Neural cell (in vitro differentiated cells): ENCODE measurements at regions not wholly inside any gene's neighbourhood (a gene's known extent, or its start where the extent isn't known, plus 50 kb on each side); places are given as distances from the start of the nearest gene placed in this dataset.

Source experiments
- H2AFZ ChIP-seq: fragments of 200-600, 300-800 bp; sonication (generic), shearing (Covaris generic); 2 replicates; pipeline ENCODE4 v1.6.0; 2014; ENCODE audit warnings: low read depth, mild to moderate bottlenecking, antibody characterized with exemption, low read length, moderate library complexity
- H3F3A ChIP-seq: fragments of 200-600 bp; shearing (Covaris generic); 2 replicates; pipeline ENCODE4 v1.6.1; 2016; ENCODE audit warnings: mild to moderate bottlenecking, moderate library complexity, mixed read lengths, antibody characterized with exemption, low read length; ENCODE audit not compliant: insufficient read depth, poor library complexity, severe bottlenecking
- H3K27ac ChIP-seq: fragments of 200-600, 300-800 bp; sonication (generic), shearing (Covaris generic); 2 replicates; pipeline ENCODE4 v1.5.1; 2014; ENCODE audit warnings: mild to moderate bottlenecking, low read length, moderate library complexity
- H3K27me3 ChIP-seq: fragments of 300-800, 200-600 bp; sonication (generic), shearing (Covaris generic); 2 replicates; pipeline ENCODE4 v1.6.0; 2014; ENCODE audit warnings: mild to moderate bottlenecking, low read depth, low read length, moderate library complexity; ENCODE audit not compliant: insufficient read depth
- H3K36me3 ChIP-seq: fragments of 300-800, 200-600 bp; sonication (generic), shearing (Covaris generic); 2 replicates; pipeline ENCODE4 v1.5.1; 2014; ENCODE audit warnings: mild to moderate bottlenecking, antibody characterized with exemption, low read length, moderate library complexity; ENCODE audit not compliant: insufficient read depth
- H3K4me2 ChIP-seq: fragments of 300-800, 200-600 bp; sonication (generic), shearing (Covaris generic); 2 replicates; pipeline ENCODE4 v1.6.0; 2014; ENCODE audit warnings: mild to moderate bottlenecking, low read length
- H3K4me3 ChIP-seq: fragments of 300-800, 200-600 bp; sonication (generic), shearing (Covaris generic); 2 replicates; pipeline ENCODE4 v1.5.1; 2014; ENCODE audit warnings: mild to moderate bottlenecking, low read length, moderate library complexity
- H3K79me2 ChIP-seq: fragments of 200-600 bp; shearing (Covaris generic); replicated peaks from 2 replicates; pipeline ENCODE4 v1.6.0; 2014; ENCODE audit warnings: mild to moderate bottlenecking, low read length, moderate library complexity; ENCODE audit not compliant: insufficient read depth
- H3K9ac ChIP-seq: fragments of 300-800, 200-600 bp; sonication (generic), shearing (Covaris generic); 2 replicates; pipeline ENCODE4 v1.6.1; 2016; ENCODE audit warnings: mild to moderate bottlenecking, low read length, mixed read lengths
- H3K9me2 ChIP-seq: fragments of 200-600 bp; shearing (Covaris generic); 2 replicates; pipeline ENCODE4 v1.6.1; 2016; ENCODE audit warnings: mild to moderate bottlenecking, low read length, mixed read lengths; ENCODE audit not compliant: insufficient read depth
- H3K9me3 ChIP-seq: fragments of 200-600, 300-800 bp; sonication (generic), shearing (Covaris generic); 2 replicates; pipeline ENCODE4 v1.6.1; 2016; ENCODE audit warnings: mild to moderate bottlenecking, mixed run types, low read length, moderate library complexity, mixed read lengths
- H4K20me1 ChIP-seq: fragments of 200-600 bp; shearing (Covaris generic); 2 replicates; pipeline ENCODE4 v1.6.1; 2016; ENCODE audit warnings: mild to moderate bottlenecking, mixed run types; ENCODE audit not compliant: insufficient read depth
- EP300 ChIP-seq: fragments of 450-650 bp; conservative IDR thresholded peaks from 2 replicates; pipeline ENCODE4 v1.6.1; 2014; ENCODE audit warnings: antibody characterized with exemption, mild to moderate bottlenecking, moderate library complexity; ENCODE audit not compliant: poor library complexity, severe bottlenecking
- EZH2 ChIP-seq: fragments of 200-600, 300-800 bp; shearing (Covaris generic), sonication (generic); IDR thresholded peaks from 2 replicates; pipeline ENCODE4 v1.6.1; 2014; ENCODE audit warnings: antibody characterized with exemption, low read length, borderline replicate concordance, mild to moderate bottlenecking; ENCODE audit not compliant: insufficient read depth, poor library complexity, severe bottlenecking
- MXI1 ChIP-seq: fragments of 450-650 bp; conservative IDR thresholded peaks from 2 replicates; pipeline ENCODE4 v1.6.1; 2014; ENCODE audit warnings: antibody characterized with exemption, mild to moderate bottlenecking; ENCODE audit not compliant: poor library complexity, severe bottlenecking
- POLR2AphosphoS5 ChIP-seq: IDR thresholded peaks from 2 replicates; pipeline ENCODE4 v1.6.1; 2012
- RAD21 ChIP-seq: fragments of 450-650 bp; conservative IDR thresholded peaks from 2 replicates; pipeline ENCODE4 v1.6.1; 2014; ENCODE audit warnings: antibody characterized with exemption, mild to moderate bottlenecking, moderate library complexity
- SMC3 ChIP-seq: fragments of 450-650 bp; conservative IDR thresholded peaks from 2 replicates; pipeline ENCODE4 v1.6.1; 2014; ENCODE audit warnings: antibody characterized with exemption, mild to moderate bottlenecking, moderate library complexity; ENCODE audit not compliant: poor library complexity
- TAF1 ChIP-seq: IDR thresholded peaks from 2 replicates; pipeline ENCODE4 v1.6.1; 2012; ENCODE audit warnings: low read depth
- TF ChIP-seq, protein P1 (sequence below): fragments of 450-650 bp; IDR thresholded peaks from 2 replicates; pipeline ENCODE4 v1.5.1; 2014; ENCODE audit warnings: antibody characterized with exemption, mild to moderate bottlenecking, moderate library complexity; ENCODE audit not compliant: poor library complexity, severe bottlenecking
- TF ChIP-seq, protein P2 (sequence below): IDR thresholded peaks from 2 replicates; pipeline ENCODE4 v1.6.1; 2012; ENCODE audit warnings: borderline replicate concordance

- Histone ChIP-seq H3K9ac (no peak overlapping the region), H3K27ac (no peak overlapping the region)
Measured at GRCh38 chr4:1502501-1502886, 96.3 kb upstream of the NKX1-1 start.

GRCh38 chr4:1501754-1502500, 95.7 kb upstream of the NKX1-1 start:
- Histone ChIP-seq H2AFZ (no peak overlapping the region), H3K4me2 (no peak overlapping the region), H3K27ac (no peak overlapping the region), H3K9me3 (no peaks in the 10 kb centered on the region), H3K9ac (no peak overlapping the region), H4K20me1 (no peaks in the 10 kb centered on the region), H3K36me3 (no peaks in the 10 kb centered on the region), H3K9me2 (no peaks in the 10 kb centered on the region), H3K27me3 (no peaks in the 10 kb centered on the region), H3K79me2 (no peaks in the 10 kb centered on the region), H3K4me3 (no peak overlapping the region), H3F3A (no peaks in the 10 kb centered on the region)
- TF ChIP-seq POLR2AphosphoS5: no peak
- no peak for TF ChIP-seq MXI1
- no peak for TF ChIP-seq RAD21
- TF ChIP-seq TAF1: no peak
- no peak for TF ChIP-seq EP300
- no peak for TF ChIP-seq SMC3
- TF ChIP-seq, protein P1, sequence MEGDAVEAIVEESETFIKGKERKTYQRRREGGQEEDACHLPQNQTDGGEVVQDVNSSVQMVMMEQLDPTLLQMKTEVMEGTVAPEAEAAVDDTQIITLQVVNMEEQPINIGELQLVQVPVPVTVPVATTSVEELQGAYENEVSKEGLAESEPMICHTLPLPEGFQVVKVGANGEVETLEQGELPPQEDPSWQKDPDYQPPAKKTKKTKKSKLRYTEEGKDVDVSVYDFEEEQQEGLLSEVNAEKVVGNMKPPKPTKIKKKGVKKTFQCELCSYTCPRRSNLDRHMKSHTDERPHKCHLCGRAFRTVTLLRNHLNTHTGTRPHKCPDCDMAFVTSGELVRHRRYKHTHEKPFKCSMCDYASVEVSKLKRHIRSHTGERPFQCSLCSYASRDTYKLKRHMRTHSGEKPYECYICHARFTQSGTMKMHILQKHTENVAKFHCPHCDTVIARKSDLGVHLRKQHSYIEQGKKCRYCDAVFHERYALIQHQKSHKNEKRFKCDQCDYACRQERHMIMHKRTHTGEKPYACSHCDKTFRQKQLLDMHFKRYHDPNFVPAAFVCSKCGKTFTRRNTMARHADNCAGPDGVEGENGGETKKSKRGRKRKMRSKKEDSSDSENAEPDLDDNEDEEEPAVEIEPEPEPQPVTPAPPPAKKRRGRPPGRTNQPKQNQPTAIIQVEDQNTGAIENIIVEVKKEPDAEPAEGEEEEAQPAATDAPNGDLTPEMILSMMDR: no peak
- TF ChIP-seq, protein P2, sequence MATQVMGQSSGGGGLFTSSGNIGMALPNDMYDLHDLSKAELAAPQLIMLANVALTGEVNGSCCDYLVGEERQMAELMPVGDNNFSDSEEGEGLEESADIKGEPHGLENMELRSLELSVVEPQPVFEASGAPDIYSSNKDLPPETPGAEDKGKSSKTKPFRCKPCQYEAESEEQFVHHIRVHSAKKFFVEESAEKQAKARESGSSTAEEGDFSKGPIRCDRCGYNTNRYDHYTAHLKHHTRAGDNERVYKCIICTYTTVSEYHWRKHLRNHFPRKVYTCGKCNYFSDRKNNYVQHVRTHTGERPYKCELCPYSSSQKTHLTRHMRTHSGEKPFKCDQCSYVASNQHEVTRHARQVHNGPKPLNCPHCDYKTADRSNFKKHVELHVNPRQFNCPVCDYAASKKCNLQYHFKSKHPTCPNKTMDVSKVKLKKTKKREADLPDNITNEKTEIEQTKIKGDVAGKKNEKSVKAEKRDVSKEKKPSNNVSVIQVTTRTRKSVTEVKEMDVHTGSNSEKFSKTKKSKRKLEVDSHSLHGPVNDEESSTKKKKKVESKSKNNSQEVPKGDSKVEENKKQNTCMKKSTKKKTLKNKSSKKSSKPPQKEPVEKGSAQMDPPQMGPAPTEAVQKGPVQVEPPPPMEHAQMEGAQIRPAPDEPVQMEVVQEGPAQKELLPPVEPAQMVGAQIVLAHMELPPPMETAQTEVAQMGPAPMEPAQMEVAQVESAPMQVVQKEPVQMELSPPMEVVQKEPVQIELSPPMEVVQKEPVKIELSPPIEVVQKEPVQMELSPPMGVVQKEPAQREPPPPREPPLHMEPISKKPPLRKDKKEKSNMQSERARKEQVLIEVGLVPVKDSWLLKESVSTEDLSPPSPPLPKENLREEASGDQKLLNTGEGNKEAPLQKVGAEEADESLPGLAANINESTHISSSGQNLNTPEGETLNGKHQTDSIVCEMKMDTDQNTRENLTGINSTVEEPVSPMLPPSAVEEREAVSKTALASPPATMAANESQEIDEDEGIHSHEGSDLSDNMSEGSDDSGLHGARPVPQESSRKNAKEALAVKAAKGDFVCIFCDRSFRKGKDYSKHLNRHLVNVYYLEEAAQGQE: no peak
- TF ChIP-seq EZH2: no peak

More at GRCh38 chr4:1502501-1502886, 96.3 kb upstream of the NKX1-1 start:
- no peak overlapping the region for H3K4me2 ChIP-seq
- no peaks in the 10 kb centered on the region for H3K9me3 ChIP-seq
- no peak overlapping the region for H3K4me3 ChIP-seq
- no peak for TF ChIP-seq SMC3
- no peak for TF ChIP-seq TAF1
- TF ChIP-seq, protein P1: no peak
- TF ChIP-seq EZH2: no peak
- H3K9me2 ChIP-seq: no peaks in the 10 kb centered on the region
- no peaks in the 10 kb centered on the region for H3K79me2 ChIP-seq
- H3F3A ChIP-seq: no peaks in the 10 kb centered on the region
- no peaks in the 10 kb centered on the region for H3K36me3 ChIP-seq
- no peaks in the 10 kb centered on the region for H4K20me1 ChIP-seq
- no peak overlapping the region for H2AFZ ChIP-seq
- no peaks in the 10 kb centered on the region for H3K27me3 ChIP-seq
